22Rv1 (cell line): ENCODE measurements at regions not wholly inside any gene's neighbourhood (a gene's known extent, or its start where the extent isn't known, plus 50 kb on each side); places are given as distances from the start of the nearest gene placed in this dataset.

Experiments used
- H3K27ac ChIP-seq: fragments of 450-650 bp; 2 replicates; pipeline ENCODE4 v1.5.1; 2017
- ZFX ChIP-seq: fragments of 450-650 bp; IDR thresholded peaks from 2 replicates; pipeline ENCODE4 v1.6.1; 2017; ENCODE audit warnings: antibody characterized with exemption, borderline replicate concordance
- TF ChIP-seq, protein P1 (sequence below): fragments of 450-650 bp; IDR thresholded peaks from 2 replicates; pipeline ENCODE4 v1.5.1; 2017; ENCODE audit warnings: mild to moderate bottlenecking

GRCh38 chr18:40929399-40929798 lies 1025.6 kb upstream of the PIK3C3 start:
- no peak overlapping the region for H3K27ac ChIP-seq
- no peak for TF ChIP-seq ZFX
- TF ChIP-seq, protein P1, sequence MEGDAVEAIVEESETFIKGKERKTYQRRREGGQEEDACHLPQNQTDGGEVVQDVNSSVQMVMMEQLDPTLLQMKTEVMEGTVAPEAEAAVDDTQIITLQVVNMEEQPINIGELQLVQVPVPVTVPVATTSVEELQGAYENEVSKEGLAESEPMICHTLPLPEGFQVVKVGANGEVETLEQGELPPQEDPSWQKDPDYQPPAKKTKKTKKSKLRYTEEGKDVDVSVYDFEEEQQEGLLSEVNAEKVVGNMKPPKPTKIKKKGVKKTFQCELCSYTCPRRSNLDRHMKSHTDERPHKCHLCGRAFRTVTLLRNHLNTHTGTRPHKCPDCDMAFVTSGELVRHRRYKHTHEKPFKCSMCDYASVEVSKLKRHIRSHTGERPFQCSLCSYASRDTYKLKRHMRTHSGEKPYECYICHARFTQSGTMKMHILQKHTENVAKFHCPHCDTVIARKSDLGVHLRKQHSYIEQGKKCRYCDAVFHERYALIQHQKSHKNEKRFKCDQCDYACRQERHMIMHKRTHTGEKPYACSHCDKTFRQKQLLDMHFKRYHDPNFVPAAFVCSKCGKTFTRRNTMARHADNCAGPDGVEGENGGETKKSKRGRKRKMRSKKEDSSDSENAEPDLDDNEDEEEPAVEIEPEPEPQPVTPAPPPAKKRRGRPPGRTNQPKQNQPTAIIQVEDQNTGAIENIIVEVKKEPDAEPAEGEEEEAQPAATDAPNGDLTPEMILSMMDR = no peak

- H3K27ac ChIP-seq = no peak overlapping the region
- TF ChIP-seq ZFX = no peak
- TF ChIP-seq, protein P1 = no peak
Observed at GRCh38 chr18:40926679-40927078, 1028.4 kb upstream of the PIK3C3 start.

- H3K27ac ChIP-seq = no peak overlapping the region
- TF ChIP-seq ZFX = no peak
- TF ChIP-seq, protein P1 = no peak
Observed at GRCh38 chr18:40925071-40925541, 1029.9 kb upstream of the PIK3C3 start.

DNA sequence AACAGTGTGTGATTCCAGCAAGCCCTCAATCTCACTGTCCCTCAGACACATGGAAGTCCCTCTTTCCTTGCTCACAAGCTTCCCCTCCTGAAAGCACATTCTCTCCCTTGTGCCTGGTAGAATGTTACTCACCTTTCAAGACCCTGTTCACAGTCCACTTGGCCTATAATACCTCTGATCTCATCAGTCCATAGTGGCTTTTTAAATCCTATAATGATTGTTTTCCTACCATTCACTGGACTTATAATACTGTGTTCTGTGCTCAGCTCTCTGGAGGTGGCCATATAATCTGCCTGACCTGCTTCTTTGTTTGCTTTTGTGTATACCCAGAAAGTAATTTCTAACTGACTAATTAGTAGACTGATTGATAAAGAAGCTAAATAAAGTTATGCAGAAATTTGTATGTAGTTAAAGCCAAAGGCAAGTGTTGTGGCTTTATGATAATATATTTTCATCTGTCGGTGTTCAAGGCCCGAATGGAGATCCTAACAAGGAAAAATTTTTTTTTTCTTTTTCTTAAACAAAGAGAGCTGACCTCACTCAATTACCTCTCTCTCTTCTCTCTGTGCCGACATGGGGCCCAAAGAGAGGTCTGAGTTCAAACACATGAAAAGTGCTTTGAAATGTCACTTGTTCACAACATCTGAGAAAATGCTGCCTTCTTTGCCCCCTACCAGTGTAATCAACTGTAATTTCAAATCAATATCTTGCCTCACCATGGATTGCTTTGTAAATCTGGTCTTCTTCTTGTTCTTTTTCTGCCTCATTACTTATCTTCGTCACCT lies 1033.0 kb upstream of the PIK3C3 start:
- no peak overlapping the region for H3K27ac ChIP-seq
- TF ChIP-seq, protein P1 = no peak
- TF ChIP-seq ZFX = no peak

DNA sequence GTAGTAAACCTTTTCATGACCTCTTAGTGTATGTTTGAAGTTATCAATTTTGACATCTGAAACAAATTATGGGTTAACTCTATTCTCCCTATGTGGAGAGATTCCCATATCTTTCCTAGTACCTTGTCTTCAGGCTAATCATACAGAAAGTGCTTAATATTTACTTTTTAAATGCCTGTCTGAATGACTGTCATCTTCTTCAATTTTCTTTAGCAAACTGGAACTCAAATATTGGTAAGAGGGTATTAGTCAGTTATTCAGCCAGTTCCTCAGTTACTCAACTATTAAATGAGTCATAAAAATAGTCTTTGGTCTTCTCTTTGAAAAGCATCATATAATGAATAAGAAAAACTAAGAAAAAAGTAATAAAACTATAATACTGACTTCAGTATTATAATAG lies 1038.0 kb upstream of the PIK3C3 start:
- no peak overlapping the region for H3K27ac ChIP-seq
- TF ChIP-seq, protein P1 = no peak
- TF ChIP-seq ZFX = no peak

- H3K27ac ChIP-seq = no peak overlapping the region
- no peak for TF ChIP-seq ZFX
- TF ChIP-seq, protein P1 = no peak
Observed at GRCh38 chr18:40915724-40916123, 1039.3 kb upstream of the PIK3C3 start.

GRCh38 chr18:40911582-40912254 lies 1043.3 kb upstream of the PIK3C3 start:
- TF ChIP-seq, protein P1 = no peak
- no peak for TF ChIP-seq ZFX
- H3K27ac ChIP-seq = no peak overlapping the region
